MCF 10A (cell line): ENCODE measurements at regions not wholly inside any gene's neighbourhood (a gene's known extent, or its start where the extent isn't known, plus 50 kb on each side); places are given as distances from the start of the nearest gene placed in this dataset.

ENCODE experiments used
- BruUV-seq: library from RNA; stranded (reverse); fragments of 400-500 nt; replicated peaks from 2 replicates; lab custom pipeline; 2021; lab: Mats Ljungman, UMichigan
- CTCF ChIA-PET: fragments of 300-600 bp; sonication (Branson Sonifier 250); formaldehyde crosslinking; extraction: SDS; loops from one replicate; lab custom pipeline; 2021; ENCODE audit warnings: antibody characterized with exemption, inconsistent platforms; lab: Yijun Ruan, JAX
- POLR2A ChIA-PET: fragments of 300-600, 350-650 bp; sonication (Branson Sonifier 250); formaldehyde crosslinking; extraction: SDS; loops from one replicate; lab custom pipeline; 2020; ENCODE audit warnings: antibody characterized with exemption, inconsistent platforms; lab: Yijun Ruan, JAX
- DNase-seq: peaks from one replicate; pipeline ENCODE4 v3.0.0-alpha.2; 2018; ENCODE audit not compliant: unreplicated experiment
- H3K27ac Mint-ChIP-seq: one replicate; pipeline ENCODE4 v1.8.0; 2022; ENCODE audit warnings: mild to moderate bottlenecking, low read depth, mixed read lengths; ENCODE audit not compliant: unreplicated experiment
- H3K27me3 Mint-ChIP-seq: one replicate; pipeline ENCODE4 v1.8.0; 2022; ENCODE audit warnings: mixed read lengths; ENCODE audit not compliant: insufficient read depth, unreplicated experiment
- H3K36me3 Mint-ChIP-seq: one replicate; pipeline ENCODE4 v1.8.0; 2022; ENCODE audit warnings: mild to moderate bottlenecking, moderate library complexity, mixed read lengths; ENCODE audit not compliant: insufficient read depth, unreplicated experiment
- H3K4me1 Mint-ChIP-seq: one replicate; pipeline ENCODE4 v1.8.0; 2022; ENCODE audit warnings: mixed read lengths; ENCODE audit not compliant: insufficient read depth, unreplicated experiment
- H3K4me3 Mint-ChIP-seq: one replicate; pipeline ENCODE4 v1.8.0; 2022; ENCODE audit warnings: mild to moderate bottlenecking, moderate library complexity, mixed read lengths; ENCODE audit not compliant: unreplicated experiment
- H3K9me3 Mint-ChIP-seq: one replicate; pipeline ENCODE4 v1.8.0; 2022; ENCODE audit warnings: mixed read lengths; ENCODE audit not compliant: unreplicated experiment
- intact Hi-C: fragments of 100-400 bp; cut with micrococcal nuclease; formaldehyde crosslinking; loops from 2 replicates; pipeline ENCODE4 v1.14.1; 2022
- TF ChIP-seq, protein P1 (sequence below): fragments of 200-600 bp; IDR thresholded peaks from one replicate; pipeline ENCODE4 v1.8.0; 2022; ENCODE audit warnings: antibody characterized with exemption, mild to moderate bottlenecking; ENCODE audit not compliant: unreplicated experiment

DNA sequence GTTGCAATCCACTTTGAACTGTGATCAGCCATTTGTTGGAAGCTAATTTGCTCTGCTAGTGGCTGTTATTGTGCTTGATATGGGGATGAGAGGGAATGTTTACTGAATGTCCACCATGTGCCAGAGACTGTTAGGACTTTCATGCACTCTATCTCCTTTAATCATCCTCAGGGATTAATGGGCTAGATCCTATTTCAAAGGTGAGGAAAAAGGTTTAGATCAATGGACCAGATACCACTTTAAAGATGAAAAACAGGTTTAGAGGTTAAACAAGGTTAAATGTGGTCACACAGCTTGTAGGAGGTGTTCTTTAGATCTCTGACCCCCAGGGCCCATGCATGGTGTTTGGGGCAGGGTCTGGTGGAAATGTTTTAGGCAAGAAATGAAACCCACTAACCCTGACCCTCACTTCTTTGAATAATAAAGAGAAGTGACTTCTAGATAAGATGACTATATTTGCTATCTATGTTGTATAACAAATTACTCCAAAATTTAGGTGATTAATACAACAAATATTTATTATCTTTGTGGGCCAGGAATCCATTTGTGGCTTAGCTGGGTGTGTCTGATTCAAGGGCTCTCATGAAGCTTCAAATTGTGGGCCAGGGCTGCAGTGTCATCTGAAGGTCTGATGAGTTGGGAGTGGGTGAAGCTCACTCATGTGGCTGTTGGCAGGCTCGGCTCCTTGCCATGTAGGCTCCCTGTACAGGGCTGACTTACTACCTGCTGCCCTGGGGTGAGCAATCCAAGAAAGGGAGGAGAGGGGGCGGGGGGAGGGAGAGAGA lies 127.8 kb upstream of the FOXA2 start:
- TF ChIP-seq, protein P1, sequence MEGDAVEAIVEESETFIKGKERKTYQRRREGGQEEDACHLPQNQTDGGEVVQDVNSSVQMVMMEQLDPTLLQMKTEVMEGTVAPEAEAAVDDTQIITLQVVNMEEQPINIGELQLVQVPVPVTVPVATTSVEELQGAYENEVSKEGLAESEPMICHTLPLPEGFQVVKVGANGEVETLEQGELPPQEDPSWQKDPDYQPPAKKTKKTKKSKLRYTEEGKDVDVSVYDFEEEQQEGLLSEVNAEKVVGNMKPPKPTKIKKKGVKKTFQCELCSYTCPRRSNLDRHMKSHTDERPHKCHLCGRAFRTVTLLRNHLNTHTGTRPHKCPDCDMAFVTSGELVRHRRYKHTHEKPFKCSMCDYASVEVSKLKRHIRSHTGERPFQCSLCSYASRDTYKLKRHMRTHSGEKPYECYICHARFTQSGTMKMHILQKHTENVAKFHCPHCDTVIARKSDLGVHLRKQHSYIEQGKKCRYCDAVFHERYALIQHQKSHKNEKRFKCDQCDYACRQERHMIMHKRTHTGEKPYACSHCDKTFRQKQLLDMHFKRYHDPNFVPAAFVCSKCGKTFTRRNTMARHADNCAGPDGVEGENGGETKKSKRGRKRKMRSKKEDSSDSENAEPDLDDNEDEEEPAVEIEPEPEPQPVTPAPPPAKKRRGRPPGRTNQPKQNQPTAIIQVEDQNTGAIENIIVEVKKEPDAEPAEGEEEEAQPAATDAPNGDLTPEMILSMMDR = no peak
- BruUV-seq = no TSS peak
- POLR2A ChIA-PET = interaction anchor here (0.7 kb wide), 1 partner anchor 231 kb away, joined by 3 read pairs; no protein-coding TSS in a partner anchor
- no peak for DNase-seq
- H3K9me3 Mint-ChIP-seq = peaks cover under 1% of the 10 kb centered on the region
- H3K27me3 Mint-ChIP-seq = no peaks in the 10 kb centered on the region
- no peak overlapping the region for H3K4me3 Mint-ChIP-seq
- peaks cover 10% of the 10 kb centered on the region for H3K4me1 Mint-ChIP-seq
- no peaks in the 10 kb centered on the region for H3K36me3 Mint-ChIP-seq
- intact Hi-C loops = no loop called here
- CTCF ChIA-PET = interaction anchor here (0.6 to 16.0 kb wide), 4 partner anchors 19 to 1194 kb away, joined by 3 to 182 read pairs (median 3); no protein-coding TSS in a partner anchor
- no peak overlapping the region for H3K27ac Mint-ChIP-seq

DNA sequence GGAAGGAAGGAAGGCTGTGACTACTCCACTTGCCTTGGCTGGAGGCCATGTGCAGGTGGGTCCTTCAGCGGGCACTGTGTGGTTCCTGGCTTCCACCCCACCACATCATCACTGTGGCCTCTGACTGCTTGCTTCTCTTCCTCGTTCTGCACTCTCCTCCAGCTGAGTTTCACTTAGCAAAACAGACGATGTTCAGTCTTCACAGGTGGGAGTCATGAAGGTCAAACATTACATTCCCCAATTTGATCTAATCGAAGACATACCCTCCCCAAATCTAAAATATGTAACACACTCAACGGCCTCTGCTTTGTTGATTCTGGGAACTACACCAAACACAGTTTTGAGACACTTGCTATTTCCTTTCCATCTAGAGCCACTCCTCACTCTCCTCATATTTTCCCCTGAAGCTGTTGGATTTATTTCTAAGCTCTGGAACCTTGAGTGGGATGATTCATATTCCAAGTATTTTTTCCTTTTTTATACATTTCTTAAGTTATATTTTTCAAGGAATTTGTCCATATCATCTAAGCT lies 132.5 kb upstream of the FOXA2 start:
- ChIA-PET CTCF (interaction anchor here (0.6 to 16.0 kb wide), 10 partner anchors 11 to 725 kb away, joined by 3 to 182 read pairs (median 4); no protein-coding TSS in a partner anchor), POLR2A (interaction anchor here (1.0 to 2.0 kb wide), 4 partner anchors 17 to 443 kb away, joined by 3 to 5 read pairs (median 4); no protein-coding TSS in a partner anchor)
- no peak for DNase-seq
- no TSS peak for BruUV-seq
- Mint-ChIP-seq H3K4me1 (peaks cover 16% of the 10 kb centered on the region), H3K4me3 (no peak overlapping the region), H3K9me3 (no peaks in the 10 kb centered on the region), H3K27me3 (no peaks in the 10 kb centered on the region), H3K36me3 (no peaks in the 10 kb centered on the region), H3K27ac (peak overlapping the region; percentile 10)
- TF ChIP-seq, protein P1 = no peak
- intact Hi-C loops = no loop called here

DNA sequence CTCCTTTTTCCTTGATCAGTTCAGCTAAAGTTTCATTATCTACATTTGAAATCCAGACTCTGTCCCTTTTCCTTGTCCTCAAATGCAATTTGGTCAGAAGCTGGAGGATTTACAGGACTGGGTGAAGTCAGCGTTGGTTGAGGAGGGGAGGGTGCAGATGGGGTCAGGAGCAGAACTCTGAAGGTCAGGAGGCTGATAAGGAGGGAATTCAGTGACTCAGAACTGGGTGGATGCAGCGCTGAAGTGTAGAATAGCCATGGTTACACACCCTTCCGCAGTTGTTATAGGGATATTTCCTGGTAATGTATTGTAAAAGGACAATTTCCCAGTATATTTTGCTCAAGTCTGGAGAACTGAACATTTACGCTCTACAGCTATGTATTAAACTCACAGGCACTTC lies 133.1 kb upstream of the FOXA2 start:
- intact Hi-C loops = no loop called here
- H3K4me1 Mint-ChIP-seq = peaks cover 16% of the 10 kb centered on the region
- H3K36me3 Mint-ChIP-seq = no peaks in the 10 kb centered on the region
- CTCF ChIA-PET = interaction anchor here (0.6 to 16.0 kb wide), 13 partner anchors 12 to 1550 kb away, joined by 3 to 182 read pairs (median 4); no protein-coding TSS in a partner anchor
- no peak for DNase-seq
- no peaks in the 10 kb centered on the region for H3K9me3 Mint-ChIP-seq
- POLR2A ChIA-PET = interaction anchor here (0.7 to 2.0 kb wide), 5 partner anchors 17 to 443 kb away, joined by 3 to 5 read pairs (median 3); no protein-coding TSS in a partner anchor
- no peak overlapping the region for H3K4me3 Mint-ChIP-seq
- TF ChIP-seq, protein P1 = no peak
- BruUV-seq = no TSS peak
- no peaks in the 10 kb centered on the region for H3K27me3 Mint-ChIP-seq
- H3K27ac Mint-ChIP-seq = no peak overlapping the region

DNA sequence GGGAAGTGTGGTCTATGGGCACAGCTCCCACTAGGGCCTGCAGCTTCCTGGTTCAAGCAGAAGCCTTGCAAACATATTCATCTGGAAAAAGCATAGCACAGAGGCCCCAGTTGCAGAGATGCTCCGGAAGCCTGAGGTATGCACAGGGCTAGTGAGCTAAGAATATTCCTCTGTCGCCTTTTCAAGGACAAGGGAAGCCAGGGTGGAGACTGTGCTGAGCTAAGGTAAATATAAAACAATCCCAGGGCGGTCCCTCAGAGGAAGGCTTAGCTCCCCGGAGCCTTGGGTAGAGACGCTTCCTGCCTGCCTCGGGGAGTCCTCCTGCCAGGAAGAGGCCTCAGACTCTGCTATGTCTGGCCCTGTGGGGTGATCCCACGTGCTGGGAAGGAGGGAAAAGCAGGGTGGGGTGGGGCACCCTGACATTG lies 134.8 kb upstream of the FOXA2 start:
- Mint-ChIP-seq H3K27ac (no peak overlapping the region), H3K4me1 (peaks cover 16% of the 10 kb centered on the region), H3K27me3 (no peaks in the 10 kb centered on the region), H3K9me3 (no peaks in the 10 kb centered on the region), H3K4me3 (no peak overlapping the region), H3K36me3 (no peaks in the 10 kb centered on the region)
- POLR2A ChIA-PET = no interaction called here
- TF ChIP-seq, protein P1 = no peak
- DNase-seq = no peak
- CTCF ChIA-PET = interaction anchor here (0.6 to 16.0 kb wide), 4 partner anchors 14 to 1075 kb away, joined by 3 to 182 read pairs (median 8); no protein-coding TSS in a partner anchor
- intact Hi-C loops = no loop called here
- no TSS peak for BruUV-seq
